SH-SY5Y (cell line): ENCODE measurements at regions not wholly inside any gene's neighbourhood (a gene's known extent, or its start where the extent isn't known, plus 50 kb on each side); places are given as distances from the start of the nearest gene placed in this dataset.

Experiments used
- GATA2 ChIP-seq: IDR thresholded peaks from 2 replicates; pipeline ENCODE4 v1.6.1; 2011; ENCODE audit warnings: mild to moderate bottlenecking, low read depth, low read length
- GATA3 ChIP-seq: IDR thresholded peaks from 2 replicates; pipeline ENCODE4 v1.6.1; 2011; ENCODE audit warnings: low read depth, mild to moderate bottlenecking, low read length, moderate library complexity

GRCh38 chr11:29119116-29119515 lies 897.7 kb downstream of the KCNA4 start:
- no peak for TF ChIP-seq GATA3
- no peak for TF ChIP-seq GATA2
